HG03159 (cell line): ENCODE measurements at regions not wholly inside any gene's neighbourhood (a gene's known extent, or its start where the extent isn't known, plus 50 kb on each side); places are given as distances from the start of the nearest gene placed in this dataset.
"Not testable (repeated sequence)": the region's sequence is repeated elsewhere in the genome, so short reads cannot be mapped to it uniquely, and the experiment has no call there.

Experiments used
- ATAC-seq: cut with Tn5 transposase; IDR thresholded peaks from one replicate; pipeline ENCODE4 v1.9.1; 2021; ENCODE audit warnings: mild to moderate bottlenecking, moderate library complexity; ENCODE audit not compliant: unreplicated experiment

DNA sequence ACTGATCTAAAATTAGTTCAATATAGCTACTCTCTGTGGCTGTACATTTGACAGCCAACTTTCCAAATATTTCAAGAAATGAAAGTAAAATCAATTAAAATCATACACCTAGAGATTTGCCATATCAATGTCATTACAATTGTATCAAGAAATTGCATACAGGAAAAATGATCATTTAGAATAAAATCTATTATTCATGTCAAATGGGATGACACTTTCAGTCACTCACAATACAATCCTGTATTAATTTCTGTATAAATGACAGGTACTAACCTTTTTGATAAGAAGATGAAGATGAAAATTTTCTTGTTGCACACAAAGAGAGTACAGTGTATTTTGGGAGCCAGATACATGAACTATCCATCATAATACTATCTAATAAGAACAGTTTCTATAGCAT, 1588.9 kb upstream of the PRMT6 start:
- no peak for ATAC-seq

DNA sequence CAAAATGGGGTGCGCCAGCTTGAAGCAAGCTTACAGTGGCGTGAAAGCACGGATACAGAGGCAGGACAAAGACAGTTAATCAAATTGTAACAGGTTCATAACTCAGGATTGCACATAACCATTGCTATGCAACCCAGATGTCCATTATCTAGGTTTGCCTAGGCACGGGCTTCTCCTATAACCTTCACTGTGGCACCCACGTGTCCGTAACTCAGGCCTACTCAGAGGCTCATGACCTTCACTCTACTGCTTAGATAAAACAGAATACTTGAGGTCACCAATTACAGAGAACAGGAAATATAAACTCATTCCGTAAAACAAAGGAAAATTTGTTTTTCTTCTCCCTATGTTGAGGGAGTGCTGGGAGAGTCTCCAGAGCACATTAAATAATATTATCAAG, 1585.9 kb upstream of the PRMT6 start:
- not testable (repeated sequence) for ATAC-seq

GRCh38 chr1:105483436-105483835, 1573.0 kb upstream of the PRMT6 start:
- no peak for ATAC-seq

GRCh38 chr1:105485207-105485606, 1571.3 kb upstream of the PRMT6 start:
- no peak for ATAC-seq

DNA sequence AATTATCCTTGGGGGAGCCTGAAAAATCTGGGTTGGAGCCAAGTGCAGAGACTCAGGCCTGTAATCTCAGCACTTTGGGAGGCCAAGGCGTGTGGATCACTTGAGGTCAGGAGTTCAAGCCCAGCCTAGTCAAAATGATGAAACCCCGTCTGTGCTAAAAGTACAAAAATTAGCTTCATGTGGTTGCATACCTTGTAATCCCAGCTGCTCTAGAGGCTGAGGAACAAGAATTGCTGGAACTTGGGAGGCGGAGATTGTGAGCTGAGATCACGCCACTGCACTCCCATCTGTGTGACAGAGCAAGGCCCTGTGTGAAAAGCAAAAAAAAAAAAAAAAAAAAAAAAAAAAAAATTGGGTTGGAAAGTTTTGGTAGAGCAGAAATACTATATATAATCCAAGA, 1563.6 kb upstream of the PRMT6 start:
- ATAC-seq = no peak

DNA sequence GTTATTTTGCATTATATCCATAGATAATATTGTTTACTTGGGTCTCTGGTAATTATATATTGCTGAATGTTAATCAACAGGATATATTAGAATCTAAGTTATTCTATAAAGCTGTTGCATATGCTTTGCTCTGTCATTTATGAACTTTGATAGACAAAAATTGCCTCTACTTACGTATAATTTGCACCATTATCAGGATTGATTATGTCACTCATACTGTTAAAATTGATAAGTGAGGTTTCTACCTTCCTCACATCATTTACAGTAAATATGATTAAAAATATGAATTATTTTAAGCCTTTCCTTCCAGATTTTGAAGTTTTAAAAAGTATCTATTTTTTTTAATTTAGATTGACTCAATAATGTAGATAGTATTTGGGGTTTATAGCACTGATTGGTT, 1540.4 kb upstream of the PRMT6 start:
- no peak for ATAC-seq

- no peak for ATAC-seq
Observed at GRCh38 chr1:105533996-105534395, 1522.5 kb upstream of the PRMT6 start.

- ATAC-seq = no peak
Observed at GRCh38 chr1:105544475-105544874, 1512.0 kb upstream of the PRMT6 start.

DNA sequence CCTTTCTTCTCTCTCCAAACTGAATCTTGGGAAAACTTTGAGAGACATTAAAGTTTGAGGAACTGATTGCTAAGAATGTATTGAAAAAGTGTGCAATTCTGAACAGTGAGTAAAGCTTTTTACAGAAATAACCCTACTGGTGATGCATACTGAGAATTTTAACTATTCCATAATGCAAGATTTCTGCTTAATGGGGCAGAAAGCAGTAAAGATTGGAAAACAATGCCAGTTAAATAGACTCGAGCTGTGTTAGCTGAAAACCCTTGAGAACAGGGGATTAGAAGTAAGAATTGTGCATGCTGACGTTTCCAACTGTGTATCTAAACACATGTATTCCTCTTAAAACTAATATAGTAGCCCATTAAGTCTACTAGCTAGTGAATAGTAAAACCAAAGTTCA, 1500.2 kb upstream of the PRMT6 start:
- no peak for ATAC-seq

GRCh38 chr1:105558023-105558422, 1498.5 kb upstream of the PRMT6 start:
- ATAC-seq = no peak

DNA sequence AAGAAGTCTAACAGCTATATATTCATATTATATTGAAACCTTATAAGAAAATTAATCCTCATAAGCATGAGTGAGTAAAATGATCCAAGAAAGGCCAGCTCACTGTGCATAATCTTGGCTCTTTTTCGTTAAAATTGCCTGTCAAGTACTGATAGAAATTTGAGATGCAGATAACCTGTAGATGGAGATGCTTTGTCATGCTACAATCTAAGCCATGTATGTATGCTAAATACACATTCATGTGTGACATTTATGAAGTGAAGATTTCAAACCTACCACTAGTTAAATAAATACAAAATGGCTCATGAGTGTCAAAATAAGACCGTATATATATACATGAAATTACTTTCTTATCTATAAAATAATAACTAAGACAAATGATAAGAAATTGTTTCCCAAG, 1491.5 kb upstream of the PRMT6 start:
- no peak for ATAC-seq

DNA sequence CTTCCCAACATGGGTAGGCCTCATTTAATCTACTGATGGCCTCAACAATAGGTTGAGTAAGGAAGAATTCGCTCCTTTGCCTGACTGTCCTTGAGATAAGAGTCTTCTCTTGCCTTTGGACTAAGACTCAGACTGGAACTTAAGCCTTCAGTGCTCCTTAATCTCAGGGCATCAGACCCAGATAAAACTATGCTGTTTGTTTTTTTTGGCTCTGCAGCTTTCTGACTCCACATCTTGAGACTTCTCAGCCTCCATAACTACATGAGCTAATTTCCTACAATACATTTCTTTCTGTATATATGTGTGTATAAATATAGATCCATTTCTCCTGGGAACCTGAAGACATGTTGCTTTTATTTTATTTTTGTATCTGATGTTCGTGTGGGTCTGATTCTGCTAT, 1470.7 kb upstream of the PRMT6 start:
- no peak for ATAC-seq

- no peak for ATAC-seq
Observed at GRCh38 chr1:105591681-105592080, 1464.8 kb upstream of the PRMT6 start.

DNA sequence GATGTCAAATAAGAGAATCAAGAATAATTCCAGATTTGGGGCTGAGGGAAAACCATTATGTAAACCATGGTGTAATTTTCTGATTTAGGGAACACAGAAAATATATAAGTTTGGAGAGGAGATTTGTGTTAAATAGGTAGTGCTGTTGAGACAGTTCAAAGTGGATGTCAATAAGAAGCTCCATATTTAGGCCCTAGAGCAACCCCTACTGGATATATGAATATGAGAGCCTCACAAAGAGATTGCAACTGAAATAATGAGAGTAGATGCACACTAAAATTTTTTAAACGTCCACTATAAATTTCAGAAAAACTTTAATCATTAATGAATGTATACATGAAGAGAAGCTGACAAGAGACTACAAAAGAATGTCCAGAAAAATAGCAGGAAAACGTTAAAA, 1447.8 kb upstream of the PRMT6 start:
- ATAC-seq = no peak

DNA sequence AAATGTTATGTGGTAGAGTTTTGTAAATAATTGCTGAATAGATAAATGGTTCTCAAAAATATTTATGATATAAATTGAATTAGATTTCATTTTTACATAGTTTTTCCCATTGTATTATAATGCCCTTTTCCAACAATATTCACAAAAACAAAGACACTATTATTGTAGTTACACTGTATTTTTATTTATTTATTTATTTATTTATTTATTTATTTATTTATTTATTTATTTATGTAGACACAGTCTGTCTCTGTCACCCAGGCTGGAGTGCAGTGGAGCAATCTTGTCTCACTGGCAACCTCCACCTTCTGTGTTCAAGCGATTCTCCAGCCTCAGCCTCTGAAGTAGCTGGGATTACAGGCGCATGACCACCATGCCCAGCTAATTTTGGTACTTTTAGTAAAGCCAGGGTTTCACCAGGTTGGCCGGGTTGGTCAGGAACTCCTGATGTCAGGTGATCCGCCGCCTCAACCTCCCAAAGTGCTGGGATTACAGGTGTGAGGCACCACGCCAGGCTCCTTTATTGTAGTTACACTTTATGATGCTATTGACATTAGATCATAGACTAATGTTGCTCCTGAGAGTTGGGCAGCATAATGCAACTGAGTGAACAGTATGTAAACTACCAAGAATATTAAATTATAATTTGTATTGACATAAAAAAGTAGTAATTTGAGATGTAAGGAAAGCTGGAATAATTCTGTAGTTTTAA, 1430.0 kb upstream of the PRMT6 start:
- ATAC-seq = no peak

DNA sequence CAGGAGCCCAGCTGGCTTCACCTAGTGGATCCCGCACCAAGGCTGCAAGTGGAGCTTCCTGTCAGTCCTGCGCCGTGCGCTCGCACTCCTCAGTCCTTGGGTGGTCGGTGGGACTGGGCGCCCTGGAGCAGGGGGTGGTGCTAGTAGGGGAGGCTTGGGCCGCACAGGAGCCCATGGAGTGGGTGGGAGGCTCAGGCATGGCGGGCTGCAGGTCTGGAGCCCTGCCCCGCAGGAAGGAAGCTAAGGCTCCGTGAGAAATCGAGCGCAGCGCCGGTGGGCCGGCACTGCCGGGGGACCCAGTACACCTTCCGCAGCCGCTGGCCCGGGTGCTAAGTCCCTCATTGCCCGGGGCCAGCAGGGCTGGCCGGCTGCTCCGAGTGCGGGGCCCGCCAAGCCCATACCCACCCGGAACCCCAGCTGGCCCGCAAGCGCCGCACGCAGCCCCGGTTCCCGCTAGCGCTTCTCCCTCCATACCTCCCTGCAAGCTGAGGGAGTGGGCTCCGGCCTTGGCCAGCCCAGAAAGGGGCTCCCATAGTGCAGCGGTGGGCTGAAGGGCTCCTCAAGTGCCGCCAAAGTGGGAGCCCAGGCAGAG, 1425.2 kb upstream of the PRMT6 start:
- not testable (repeated sequence) for ATAC-seq

GRCh38 chr1:105632342-105633196, 1423.9 kb upstream of the PRMT6 start:
- ATAC-seq = no peak

- ATAC-seq = no peak
Observed at GRCh38 chr1:105636052-105636451, 1420.4 kb upstream of the PRMT6 start.

DNA sequence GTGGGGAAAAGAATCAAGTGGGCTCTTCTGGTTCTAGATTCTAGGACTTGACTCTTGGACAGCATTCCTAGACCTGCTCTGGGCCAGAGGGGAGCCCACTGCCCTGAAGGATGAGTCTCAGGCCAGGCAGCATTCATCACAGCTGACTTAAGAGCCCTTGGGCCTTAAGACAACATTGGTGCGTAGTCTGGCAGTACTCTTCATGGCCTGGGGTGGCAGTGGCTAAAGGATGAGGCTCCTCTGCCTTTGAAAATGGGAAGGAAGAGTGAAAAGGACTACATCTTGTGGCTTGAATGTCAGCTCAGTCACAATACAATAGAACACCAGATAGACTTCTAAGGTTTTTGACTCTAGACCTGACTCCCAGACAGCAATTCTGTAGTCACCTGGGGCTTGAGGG, 1415.1 kb upstream of the PRMT6 start:
- no peak for ATAC-seq

DNA sequence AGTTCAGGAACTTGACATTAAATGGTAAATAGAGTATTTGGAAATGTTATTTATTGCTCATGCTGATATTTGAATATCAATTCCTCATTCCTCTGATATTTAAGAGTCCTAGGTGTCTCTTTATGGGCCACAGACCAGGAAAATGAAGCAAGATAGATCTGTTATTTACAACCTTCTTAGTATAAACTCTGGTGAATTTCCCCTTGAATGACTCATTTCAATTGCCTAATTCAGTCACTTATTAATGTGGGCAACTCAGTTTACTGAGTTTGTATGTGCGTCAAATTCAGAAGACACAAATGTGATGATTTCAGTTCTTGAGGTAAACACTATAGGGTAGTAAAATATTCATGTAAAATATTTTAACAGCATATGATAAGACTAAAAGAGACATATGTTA, 1404.4 kb upstream of the PRMT6 start:
- ATAC-seq = no peak

GRCh38 chr1:105655032-105655431, 1401.4 kb upstream of the PRMT6 start:
- no peak for ATAC-seq

DNA sequence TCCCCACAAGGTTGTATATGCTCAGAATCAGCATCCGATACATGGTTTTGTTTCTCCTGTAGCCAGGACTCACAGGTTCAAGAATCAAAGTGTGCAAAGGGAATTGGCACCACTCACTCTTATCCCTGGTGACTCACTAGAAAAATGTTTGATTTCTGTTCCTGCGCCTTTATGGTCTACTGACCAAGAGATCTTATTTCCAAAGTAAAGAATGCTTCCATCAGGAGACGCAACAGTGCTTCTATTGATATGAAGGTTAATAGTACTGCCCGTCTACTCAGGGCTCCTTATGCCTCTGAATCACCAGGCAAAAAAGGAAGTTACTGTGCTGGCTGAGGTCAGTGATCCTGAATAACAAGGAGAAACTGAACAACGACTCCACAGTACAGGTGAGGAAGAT, 1392.0 kb upstream of the PRMT6 start:
- no peak for ATAC-seq
